Esophagus muscularis mucosa (tissue), 4 donors: ENCODE measurements at regions not wholly inside any gene's neighbourhood (a gene's known extent, or its start where the extent isn't known, plus 50 kb on each side); places are given as distances from the start of the nearest gene placed in this dataset.

Experiments
- EP300 ChIP-seq: sonication (generic); formaldehyde crosslinking; IDR thresholded peaks from one replicate; pipeline ENCODE4 v1.6.1; 2017; ENCODE audit warnings: antibody characterized with exemption
- POLR2A ChIP-seq: fragments of 450-650 bp; IDR thresholded peaks from one replicate; pipeline ENCODE4 v1.6.1; 2017; ENCODE audit warnings: antibody characterized with exemption, moderate library complexity, mild to moderate bottlenecking, low read depth
- POLR2AphosphoS5 ChIP-seq, 2 donors: sonication (generic); formaldehyde crosslinking; IDR thresholded peaks; one replicate each; pipeline ENCODE4 v1.6.1; 2017; ENCODE audit warnings: antibody characterized with exemption in 2 of 2
- TF ChIP-seq, protein P1 (sequence below), 3 experiments: fragments of 200-600 bp in 2 of 3; fragments of 450-650 bp in 1 of 3; sonication (generic) in 2 of 3; IDR thresholded peaks; one replicate each; pipeline ENCODE4 v1.5.1; 2017 to 2019; ENCODE audit warnings: antibody characterized with exemption in 3 of 3, mild to moderate bottlenecking in 2 of 3, moderate library complexity in 1 of 3

DNA sequence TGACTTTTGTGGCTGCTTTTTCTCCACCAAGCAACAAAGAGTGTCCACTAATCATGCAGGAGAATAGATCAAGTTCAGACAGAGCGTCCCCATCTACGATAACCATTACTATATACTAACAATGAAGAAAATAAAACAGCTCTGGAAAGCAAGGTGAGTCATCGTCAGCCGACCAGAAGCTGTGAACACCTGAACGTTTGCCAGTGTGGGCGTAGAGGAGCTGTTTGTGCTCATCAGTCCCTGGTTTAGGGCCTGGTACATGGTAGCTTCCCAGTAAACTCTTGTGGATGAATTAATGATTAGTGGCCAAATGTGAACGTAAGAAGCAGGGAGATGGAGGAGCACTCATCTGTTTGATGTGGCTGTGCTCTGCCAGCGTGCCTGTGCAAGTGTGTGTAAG is 180.7 kb downstream of the EVX1 start:
- TF ChIP-seq, protein P1, sequence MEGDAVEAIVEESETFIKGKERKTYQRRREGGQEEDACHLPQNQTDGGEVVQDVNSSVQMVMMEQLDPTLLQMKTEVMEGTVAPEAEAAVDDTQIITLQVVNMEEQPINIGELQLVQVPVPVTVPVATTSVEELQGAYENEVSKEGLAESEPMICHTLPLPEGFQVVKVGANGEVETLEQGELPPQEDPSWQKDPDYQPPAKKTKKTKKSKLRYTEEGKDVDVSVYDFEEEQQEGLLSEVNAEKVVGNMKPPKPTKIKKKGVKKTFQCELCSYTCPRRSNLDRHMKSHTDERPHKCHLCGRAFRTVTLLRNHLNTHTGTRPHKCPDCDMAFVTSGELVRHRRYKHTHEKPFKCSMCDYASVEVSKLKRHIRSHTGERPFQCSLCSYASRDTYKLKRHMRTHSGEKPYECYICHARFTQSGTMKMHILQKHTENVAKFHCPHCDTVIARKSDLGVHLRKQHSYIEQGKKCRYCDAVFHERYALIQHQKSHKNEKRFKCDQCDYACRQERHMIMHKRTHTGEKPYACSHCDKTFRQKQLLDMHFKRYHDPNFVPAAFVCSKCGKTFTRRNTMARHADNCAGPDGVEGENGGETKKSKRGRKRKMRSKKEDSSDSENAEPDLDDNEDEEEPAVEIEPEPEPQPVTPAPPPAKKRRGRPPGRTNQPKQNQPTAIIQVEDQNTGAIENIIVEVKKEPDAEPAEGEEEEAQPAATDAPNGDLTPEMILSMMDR (IDR thresholded peaks at IDR 0.05), result no peak
- TF ChIP-seq POLR2A, result no peak
- no peak for TF ChIP-seq EP300
- no peak for TF ChIP-seq POLR2AphosphoS5 (IDR thresholded peaks at IDR 0.05)
